ENCODE measurements at regions not wholly inside any gene's neighbourhood (a gene's known extent, or its start where the extent isn't known, plus 50 kb on each side); places are given as distances from the start of the nearest gene placed in this dataset.

- TF ChIP-seq EZH2 (IDR thresholded peaks at IDR 0.05; ENCODE audit: low read length, unreplicated experiment): no peak
- TF ChIP-seq CTCF (conservative IDR thresholded peaks at IDR 0.05; ENCODE audit: low read depth, low read length): no peak
- TF ChIP-seq EZH2phosphoT487 (IDR thresholded peaks at IDR 0.05; ENCODE audit: borderline replicate concordance, low read length): no peak
Observed at GRCh38 chr7:68783684-68784083, 814.6 kb upstream of the AUTS2 start.
